ENCODE measurements at regions not wholly inside any gene's neighbourhood (a gene's known extent, or its start where the extent isn't known, plus 50 kb on each side); places are given as distances from the start of the nearest gene placed in this dataset.

- H2BK5ac ChIP-seq (ENCODE audit: low read depth, low read length, poor library complexity, severe bottlenecking), result no peak overlapping the region
- no peak overlapping the region for H2BK120ac ChIP-seq (ENCODE audit: low read depth, low read length)
- H2BK15ac ChIP-seq (ENCODE audit: low read depth, low read length), result no peak overlapping the region
- H4K20me1 ChIP-seq (ENCODE audit: insufficient read depth, low read length), result no peaks in the 10 kb centered on the region
- dilution Hi-C loops (cut with HindIII; ENCODE audit: low sequenced_read_pairs, unreplicated experiment) (no loop called here), in situ Hi-C loops (cut with MboI; ENCODE audit: low sequenced_read_pairs) (no loop called here), intact Hi-C loops (cut with micrococcal nuclease) (no loop called here)
- H3K9me3 ChIP-seq (ENCODE audit: control insufficient read depth, insufficient read depth, low read length), result peaks cover 3% of the 10 kb centered on the region; the same call in 1 of the 2 replicates
- H3K4me2 ChIP-seq (ENCODE audit: low read depth, low read length), result no peak overlapping the region
- no peak overlapping the region for H3K14ac ChIP-seq (replicated peaks; ENCODE audit: low read depth, low read length)
- no peak overlapping the region for H3K18ac ChIP-seq (ENCODE audit: low read depth, low read length)
- no peaks in the 10 kb centered on the region for H3K27me3 ChIP-seq (ENCODE audit: control insufficient read depth, insufficient read depth, low read length)
- H3K27ac ChIP-seq (ENCODE audit: insufficient read depth, low read length), result no peak overlapping the region
- no peak overlapping the region for H2AK5ac ChIP-seq (ENCODE audit: low read depth, low read length)
- no peak overlapping the region for H3K4me3 ChIP-seq (ENCODE audit: insufficient read depth, low read depth, low read length)
- TF ChIP-seq CEBPB (IDR thresholded peaks at IDR 0.05; ENCODE audit: low read depth, low read length) (no peak), SMC3 (IDR thresholded peaks at IDR 0.05; ENCODE audit: low read depth, low read length) (no peak), BHLHE40 (IDR thresholded peaks at IDR 0.05; ENCODE audit: low read depth, low read length) (no peak), POLR2A (IDR thresholded peaks at IDR 0.05; ENCODE audit: low read depth, low read length) (no peak), USF2 (IDR thresholded peaks at IDR 0.05; ENCODE audit: low read depth, low read length) (no peak), CTCF (conservative IDR thresholded peaks at IDR 0.05; ENCODE audit: low read depth, low read length) (no peak), RAD21 (IDR thresholded peaks at IDR 0.05; ENCODE audit: low read length) (no peak), FOS (IDR thresholded peaks at IDR 0.05; ENCODE audit: low read depth, low read length) (no peak), MAFK (IDR thresholded peaks at IDR 0.05; ENCODE audit: low read depth, low read length) (no peak), MAZ (IDR thresholded peaks at IDR 0.05; ENCODE audit: borderline replicate concordance, low read depth, low read length) (no peak), ELK1 (IDR thresholded peaks at IDR 0.05; ENCODE audit: borderline replicate concordance, low read depth, low read length) (no peak), RFX5 (IDR thresholded peaks at IDR 0.05; ENCODE audit: low read depth, low read length) (no peak), RCOR1 (IDR thresholded peaks at IDR 0.05; ENCODE audit: insufficient replicate concordance, low read length) (no peak), NFE2L2 (IDR thresholded peaks at IDR 0.05; ENCODE audit: low read depth, low read length) (no peak), CHD1 (IDR thresholded peaks at IDR 0.05; ENCODE audit: low read depth, low read length) (no peak), MXI1 (IDR thresholded peaks at IDR 0.05; ENCODE audit: borderline replicate concordance, low read depth, low read length) (no peak)
- H3K4ac ChIP-seq (ENCODE audit: low read depth, low read length), result no peak overlapping the region
- no peak overlapping the region for H4K91ac ChIP-seq (ENCODE audit: insufficient read depth, low read depth, low read length)
- no peaks in the 10 kb centered on the region for H3K79me1 ChIP-seq (ENCODE audit: low read depth in 1 of 2, low read length in 2 of 2)
- no peak overlapping the region for H4K5ac ChIP-seq (ENCODE audit: low read depth, low read length)
- no CpG with 5 or more reads among the region's 2 CpGs for WGBS, 2 experiments (ENCODE audit: extremely low coverage in 2 of 2, insufficient read length in 1 of 2)
- no peaks in the 10 kb centered on the region for H3K36me3 ChIP-seq (ENCODE audit: control insufficient read depth, insufficient read depth, low read length)
- H2BK20ac ChIP-seq (ENCODE audit: low read depth, low read length), result no peak overlapping the region
- H2AK9ac ChIP-seq (replicated peaks; ENCODE audit: low read depth, low read length, poor library complexity), result no peak overlapping the region
- no peak overlapping the region for H3K56ac ChIP-seq (ENCODE audit: extremely low read depth, insufficient read depth, low read length)
- DNase-seq (no peak), ATAC-seq (ENCODE audit: low read depth) (no peak)
- CTCF ChIA-PET, result no interaction called here
- no TSS peak for BruUV-seq (replicated peaks)
- no peaks in the 10 kb centered on the region for H3K9me1 ChIP-seq (ENCODE audit: insufficient read depth, low read length)
- POLR2A ChIA-PET (ENCODE audit: unreplicated experiment), result no interaction called here
- no peak overlapping the region for H3K9ac ChIP-seq (ENCODE audit: low read depth, low read length)
- H3K4me1 ChIP-seq (ENCODE audit: control insufficient read depth, insufficient read depth, low read length), result no peaks in the 10 kb centered on the region
- no peak overlapping the region for H4K8ac ChIP-seq (ENCODE audit: low read depth in 2 of 2, low read length in 2 of 2)
- H3K23ac ChIP-seq (ENCODE audit: low read depth, low read length), result no peak overlapping the region
- no peak overlapping the region for H2AFZ ChIP-seq (replicated peaks; ENCODE audit: low read length, poor library complexity)
Measured at GRCh38 chr1:83015163-83015562, 983.8 kb downstream of the TTLL7 start.
